ENCODE measurements at regions not wholly inside any gene's neighbourhood (a gene's known extent, or its start where the extent isn't known, plus 50 kb on each side); places are given as distances from the start of the nearest gene placed in this dataset.

- no peak for TF ChIP-seq CTCF (conservative IDR thresholded peaks at IDR 0.05; ENCODE audit: control insufficient read depth, insufficient read depth, low read depth, low read length)
- DNase-seq (ENCODE audit: low read depth), result no peak
- no peak overlapping the region for H3K4me3 ChIP-seq (ENCODE audit: control insufficient read depth, low read depth, low read length)
Measured at GRCh38 chr5:17917465-17917864, 283.2 kb downstream of the TAF11L14 start.

- no peak for TF ChIP-seq CTCF (conservative IDR thresholded peaks at IDR 0.05; ENCODE audit: control insufficient read depth, insufficient read depth, low read depth, low read length)
- no peak overlapping the region for H3K4me3 ChIP-seq (ENCODE audit: control insufficient read depth, low read depth, low read length)
- no peak for DNase-seq (ENCODE audit: low read depth)
Measured at GRCh38 chr5:17918373-17919104, 284.3 kb downstream of the TAF11L14 start.

GRCh38 chr5:17925276-17925675 is 291.0 kb downstream of the TAF11L14 start:
- DNase-seq (ENCODE audit: low read depth), result no peak
- H3K4me3 ChIP-seq (ENCODE audit: control insufficient read depth, low read depth, low read length), result no peak overlapping the region
- TF ChIP-seq CTCF (conservative IDR thresholded peaks at IDR 0.05; ENCODE audit: control insufficient read depth, insufficient read depth, low read depth, low read length), result no peak

- H3K4me3 ChIP-seq (ENCODE audit: control insufficient read depth, low read depth, low read length), result no peak overlapping the region
- peak; percentile 9 for DNase-seq (ENCODE audit: low read depth)
- TF ChIP-seq CTCF (conservative IDR thresholded peaks at IDR 0.05; ENCODE audit: control insufficient read depth, insufficient read depth, low read depth, low read length), result no peak
Measured at GRCh38 chr5:17928581-17928981, 294.3 kb downstream of the TAF11L14 start.

- TF ChIP-seq CTCF (conservative IDR thresholded peaks at IDR 0.05; ENCODE audit: control insufficient read depth, insufficient read depth, low read depth, low read length), result no peak
Measured at GRCh38 chr5:17929171-17929570, 294.9 kb downstream of the TAF11L14 start.

GRCh38 chr5:17930346-17930745 is 296.1 kb downstream of the TAF11L14 start:
- no peak for TF ChIP-seq CTCF (conservative IDR thresholded peaks at IDR 0.05; ENCODE audit: control insufficient read depth, insufficient read depth, low read depth, low read length)
- H3K4me3 ChIP-seq (ENCODE audit: control insufficient read depth, low read depth, low read length), result no peak overlapping the region
- DNase-seq (ENCODE audit: low read depth), result no peak

More at GRCh38 chr5:17929171-17929570, 294.9 kb downstream of the TAF11L14 start:
- no peak overlapping the region for H3K4me3 ChIP-seq (ENCODE audit: control insufficient read depth, low read depth, low read length)
- DNase-seq (ENCODE audit: low read depth), result no peak
